ENCODE measurements at regions not wholly inside any gene's neighbourhood (a gene's known extent, or its start where the extent isn't known, plus 50 kb on each side); places are given as distances from the start of the nearest gene placed in this dataset.

- no peak overlapping the region for H3K27ac ChIP-seq
- WGBS, 2 donors: 69% methylated on average over 3 of the region's 3 CpGs
- no peaks in the 10 kb centered on the region for H3K4me1 ChIP-seq
- TF ChIP-seq, protein P1, sequence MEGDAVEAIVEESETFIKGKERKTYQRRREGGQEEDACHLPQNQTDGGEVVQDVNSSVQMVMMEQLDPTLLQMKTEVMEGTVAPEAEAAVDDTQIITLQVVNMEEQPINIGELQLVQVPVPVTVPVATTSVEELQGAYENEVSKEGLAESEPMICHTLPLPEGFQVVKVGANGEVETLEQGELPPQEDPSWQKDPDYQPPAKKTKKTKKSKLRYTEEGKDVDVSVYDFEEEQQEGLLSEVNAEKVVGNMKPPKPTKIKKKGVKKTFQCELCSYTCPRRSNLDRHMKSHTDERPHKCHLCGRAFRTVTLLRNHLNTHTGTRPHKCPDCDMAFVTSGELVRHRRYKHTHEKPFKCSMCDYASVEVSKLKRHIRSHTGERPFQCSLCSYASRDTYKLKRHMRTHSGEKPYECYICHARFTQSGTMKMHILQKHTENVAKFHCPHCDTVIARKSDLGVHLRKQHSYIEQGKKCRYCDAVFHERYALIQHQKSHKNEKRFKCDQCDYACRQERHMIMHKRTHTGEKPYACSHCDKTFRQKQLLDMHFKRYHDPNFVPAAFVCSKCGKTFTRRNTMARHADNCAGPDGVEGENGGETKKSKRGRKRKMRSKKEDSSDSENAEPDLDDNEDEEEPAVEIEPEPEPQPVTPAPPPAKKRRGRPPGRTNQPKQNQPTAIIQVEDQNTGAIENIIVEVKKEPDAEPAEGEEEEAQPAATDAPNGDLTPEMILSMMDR (IDR thresholded peaks at IDR 0.05): no peak
- TF ChIP-seq POLR2A (IDR thresholded peaks at IDR 0.05): no peak
- H3K9me3 ChIP-seq: no peaks in the 10 kb centered on the region
- H3K36me3 ChIP-seq: no peaks in the 10 kb centered on the region
- no peaks in the 10 kb centered on the region for H3K27me3 ChIP-seq
- DNase-seq: no peak
- intact Hi-C loops (cut with DNase I): no loop called here
- H3K4me3 ChIP-seq (replicated peaks in 1 of 3): no peak overlapping the region
Observed at GRCh38 chr16:17729820-17730219, 259.1 kb upstream of the XYLT1 start.

DNA sequence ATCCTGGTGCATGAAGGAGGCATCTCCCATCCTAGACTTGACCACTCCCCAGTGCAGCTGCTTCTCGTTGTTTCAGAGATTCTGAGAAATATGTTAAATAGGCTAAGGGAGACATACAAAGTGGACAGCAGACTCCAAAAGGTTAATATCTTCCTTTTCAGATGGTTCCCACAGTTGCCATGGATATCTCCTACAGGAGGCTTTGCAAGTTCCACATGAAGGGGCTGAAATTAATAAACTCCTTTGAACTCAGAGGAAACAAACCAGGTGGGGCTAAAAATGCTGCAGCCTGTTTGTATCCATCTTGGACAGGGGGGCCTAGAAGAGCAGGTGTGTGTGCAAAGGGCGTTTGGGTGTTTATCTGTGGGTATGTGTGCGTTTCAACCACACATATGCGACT, 257.4 kb upstream of the XYLT1 start:
- 56 to 70% methylated on average over 4 of the region's 4 CpGs for WGBS, 2 donors
- no peaks in the 10 kb centered on the region for H3K27me3 ChIP-seq
- intact Hi-C loops (cut with DNase I): no loop called here

DNA sequence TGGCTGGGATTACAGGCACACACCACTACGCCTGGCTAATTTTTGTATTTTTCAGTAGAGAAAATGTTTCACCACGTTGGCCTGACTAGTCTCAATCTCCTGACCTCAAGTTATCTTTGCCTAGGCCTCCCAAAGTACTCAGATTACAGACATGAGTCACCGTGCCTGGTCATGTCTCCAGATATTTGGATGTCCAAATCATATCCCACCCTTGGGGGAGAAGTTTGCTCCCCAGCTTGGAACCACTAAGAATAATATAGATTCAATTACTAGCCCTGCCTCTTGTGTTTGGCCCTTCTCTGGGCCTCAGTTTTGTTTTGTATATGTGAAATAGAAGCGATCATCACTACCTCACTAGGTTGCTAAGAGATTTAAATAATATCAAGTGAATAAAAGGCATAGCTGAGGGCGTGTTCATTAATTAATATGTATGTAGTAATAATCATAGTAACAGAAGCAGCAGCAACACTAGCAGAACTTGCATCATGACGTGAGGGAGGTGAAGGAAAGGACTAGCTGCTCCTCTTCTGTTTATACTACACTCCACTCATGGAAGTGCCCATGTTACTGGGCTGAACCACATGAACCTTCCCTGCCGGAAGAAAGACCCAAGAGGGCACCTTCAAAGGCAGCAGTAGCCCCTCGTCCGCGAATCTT, 253.6 kb upstream of the XYLT1 start:
- intact Hi-C loops (cut with DNase I): no loop called here
- Histone ChIP-seq H3K4me3 (replicated peaks in 1 of 3) (no peak overlapping the region), H3K27me3 (no peaks in the 10 kb centered on the region), H3K36me3 (no peaks in the 10 kb centered on the region), H3K27ac (no peak overlapping the region), H3K4me1 (no peaks in the 10 kb centered on the region), H3K9me3 (no peaks in the 10 kb centered on the region)
- no peak for TF ChIP-seq POLR2A (IDR thresholded peaks at IDR 0.05)
- TF ChIP-seq, protein P1 (IDR thresholded peaks at IDR 0.05): no peak
- 71 to 79% methylated on average over 10 of the region's 10 CpGs for WGBS, 2 donors
- no peak for DNase-seq

More for the DNA sequence above, 257.4 kb upstream of the XYLT1 start:
- DNase-seq: no peak
- no peak for TF ChIP-seq POLR2A (IDR thresholded peaks at IDR 0.05)
- TF ChIP-seq, protein P1 (IDR thresholded peaks at IDR 0.05): no peak
- Histone ChIP-seq H3K27ac (no peak overlapping the region), H3K36me3 (no peaks in the 10 kb centered on the region), H3K9me3 (no peaks in the 10 kb centered on the region), H3K4me1 (no peaks in the 10 kb centered on the region), H3K4me3 (replicated peaks in 1 of 3) (no peak overlapping the region)

DNA sequence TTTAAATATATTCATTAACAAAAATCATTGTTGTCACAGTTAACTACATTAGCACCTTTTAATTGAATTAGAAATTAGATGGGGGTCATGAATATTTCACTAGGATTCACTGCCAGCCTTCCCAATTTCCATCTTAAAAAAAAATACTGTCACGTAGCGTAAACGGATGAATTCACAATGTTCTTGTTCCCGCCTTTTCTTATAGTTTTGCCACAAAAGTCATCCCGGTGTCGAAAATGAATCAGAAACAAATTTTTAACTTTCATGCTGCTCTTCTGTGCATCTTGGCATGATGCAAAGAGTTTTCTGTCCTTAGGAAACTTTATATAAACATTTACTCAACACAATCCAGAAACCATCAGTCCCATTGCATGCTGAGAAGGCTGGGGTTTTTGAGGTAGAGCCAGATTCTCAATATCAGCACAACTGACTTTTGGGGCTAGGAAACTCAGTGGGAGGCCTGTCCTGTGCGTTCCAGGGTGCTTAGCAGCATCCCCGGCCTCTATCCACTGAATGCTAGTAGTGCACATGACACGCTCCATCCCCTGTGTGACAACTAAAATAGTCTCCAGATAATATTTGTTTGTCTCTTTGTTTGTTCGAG, 252.9 kb upstream of the XYLT1 start:
- WGBS, 2 donors: 69 to 73% methylated on average over 10 of the region's 10 CpGs

DNA sequence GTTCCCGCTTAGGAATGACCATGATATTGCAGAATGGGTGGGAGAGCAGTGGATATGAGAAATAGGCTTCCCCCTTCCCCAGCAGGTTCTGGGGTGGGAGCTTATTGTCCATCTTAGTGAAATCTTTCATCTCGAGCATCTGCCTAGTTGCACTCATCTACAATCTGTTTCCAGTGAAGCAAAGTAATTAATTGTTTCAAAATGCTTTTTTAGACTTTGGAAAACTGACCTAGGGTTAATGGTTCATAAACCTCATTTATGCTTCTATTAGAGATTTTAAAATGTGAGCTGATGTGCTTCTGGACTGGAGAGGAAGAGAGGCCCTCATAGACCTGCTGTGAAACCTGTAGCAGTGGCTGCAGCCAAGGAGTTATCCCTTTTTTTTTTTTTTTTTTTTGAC, 247.7 kb upstream of the XYLT1 start:
- Histone ChIP-seq H3K4me1 (no peaks in the 10 kb centered on the region), H3K9me3 (no peaks in the 10 kb centered on the region), H3K36me3 (no peaks in the 10 kb centered on the region), H3K4me3 (replicated peaks in 1 of 3) (no peak overlapping the region), H3K27ac (no peak overlapping the region), H3K27me3 (no peaks in the 10 kb centered on the region)
- no peak for TF ChIP-seq POLR2A (IDR thresholded peaks at IDR 0.05)
- TF ChIP-seq, protein P1 (IDR thresholded peaks at IDR 0.05): no peak
- 74 to 86% methylated on average over 2 of the region's 2 CpGs for WGBS, 2 donors
- intact Hi-C loops (cut with DNase I): no loop called here
- DNase-seq: no peak

More for the DNA sequence above, 252.9 kb upstream of the XYLT1 start:
- Histone ChIP-seq H3K36me3 (no peaks in the 10 kb centered on the region), H3K27ac (no peak overlapping the region), H3K27me3 (no peaks in the 10 kb centered on the region), H3K4me1 (no peaks in the 10 kb centered on the region), H3K9me3 (no peaks in the 10 kb centered on the region), H3K4me3 (replicated peaks in 1 of 3) (no peak overlapping the region)
- TF ChIP-seq POLR2A (IDR thresholded peaks at IDR 0.05): no peak
- TF ChIP-seq, protein P1 (IDR thresholded peaks at IDR 0.05): no peak
- intact Hi-C loops (cut with DNase I): no loop called here
- no peak for DNase-seq
